Retinal pigment epithelial cell (primary cell): ENCODE measurements at regions not wholly inside any gene's neighbourhood (a gene's known extent, or its start where the extent isn't known, plus 50 kb on each side); places are given as distances from the start of the nearest gene placed in this dataset.

Source experiments
- DNase-seq: peaks from one replicate; pipeline ENCODE4 v3.0.0-alpha.2; 2010; ENCODE audit warnings: low read depth
- H3K4me3 ChIP-seq: 2 replicates; pipeline ENCODE4 v1.5.1; 2011; ENCODE audit warnings: mild to moderate bottlenecking, low read length, control low read depth, moderate library complexity
- TF ChIP-seq, protein P1 (sequence below): conservative IDR thresholded peaks from 2 replicates; pipeline ENCODE4 v1.5.1; 2011; ENCODE audit warnings: low read depth, low read length, control low read depth, inconsistent platforms

GRCh38 chr9:16306586-16306985, 563.9 kb downstream of the BNC2 start:
- TF ChIP-seq, protein P1, sequence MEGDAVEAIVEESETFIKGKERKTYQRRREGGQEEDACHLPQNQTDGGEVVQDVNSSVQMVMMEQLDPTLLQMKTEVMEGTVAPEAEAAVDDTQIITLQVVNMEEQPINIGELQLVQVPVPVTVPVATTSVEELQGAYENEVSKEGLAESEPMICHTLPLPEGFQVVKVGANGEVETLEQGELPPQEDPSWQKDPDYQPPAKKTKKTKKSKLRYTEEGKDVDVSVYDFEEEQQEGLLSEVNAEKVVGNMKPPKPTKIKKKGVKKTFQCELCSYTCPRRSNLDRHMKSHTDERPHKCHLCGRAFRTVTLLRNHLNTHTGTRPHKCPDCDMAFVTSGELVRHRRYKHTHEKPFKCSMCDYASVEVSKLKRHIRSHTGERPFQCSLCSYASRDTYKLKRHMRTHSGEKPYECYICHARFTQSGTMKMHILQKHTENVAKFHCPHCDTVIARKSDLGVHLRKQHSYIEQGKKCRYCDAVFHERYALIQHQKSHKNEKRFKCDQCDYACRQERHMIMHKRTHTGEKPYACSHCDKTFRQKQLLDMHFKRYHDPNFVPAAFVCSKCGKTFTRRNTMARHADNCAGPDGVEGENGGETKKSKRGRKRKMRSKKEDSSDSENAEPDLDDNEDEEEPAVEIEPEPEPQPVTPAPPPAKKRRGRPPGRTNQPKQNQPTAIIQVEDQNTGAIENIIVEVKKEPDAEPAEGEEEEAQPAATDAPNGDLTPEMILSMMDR: no peak
- no peak overlapping the region for H3K4me3 ChIP-seq
- no peak for DNase-seq

DNA sequence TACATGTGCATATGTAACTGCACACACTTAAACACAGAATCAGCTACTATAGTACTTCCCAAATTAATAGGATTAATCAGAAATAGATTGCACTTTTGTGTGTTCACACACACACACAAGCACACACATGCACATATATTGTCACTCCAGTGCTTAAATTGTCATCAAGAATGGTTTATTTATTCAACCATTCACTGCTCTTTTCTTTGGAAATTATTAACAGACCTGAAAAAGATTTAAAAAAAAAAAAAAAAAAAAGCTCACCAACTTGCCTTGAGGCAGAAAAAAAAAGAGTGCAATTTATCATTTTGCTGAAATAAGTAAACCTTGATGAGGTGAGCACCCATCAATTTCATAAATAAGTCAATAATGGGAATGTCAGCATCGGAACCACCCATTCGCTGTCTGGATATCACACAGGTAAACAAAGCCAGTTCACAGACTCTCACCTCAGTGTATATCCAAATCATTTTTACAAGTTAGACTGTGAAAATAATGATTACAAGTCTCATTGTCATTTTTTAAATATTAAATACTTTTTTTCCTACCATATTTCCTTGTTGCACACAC, 562.8 kb downstream of the BNC2 start:
- TF ChIP-seq, protein P1: no peak
- DNase-seq: no peak
- H3K4me3 ChIP-seq: no peak overlapping the region

DNA sequence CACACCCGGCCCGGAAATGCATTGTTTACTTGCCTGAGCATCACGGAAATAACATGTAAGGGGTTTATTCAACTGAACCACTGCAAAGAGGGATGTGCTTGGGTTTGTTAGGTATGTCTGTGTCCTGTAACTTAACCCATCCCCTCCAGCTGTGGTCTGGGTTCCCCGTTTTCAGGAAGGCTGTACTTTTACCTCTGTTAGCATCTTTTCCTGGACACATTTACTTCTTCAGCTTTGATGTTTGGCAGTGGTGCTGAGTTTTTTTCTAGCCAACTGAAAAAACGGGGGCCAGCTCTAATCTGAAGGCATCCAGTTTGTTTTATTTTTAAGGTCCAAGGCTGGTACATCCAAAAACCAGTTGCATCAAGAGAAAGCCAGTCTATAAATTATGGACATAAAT, 561.8 kb downstream of the BNC2 start:
- no peak for DNase-seq
- H3K4me3 ChIP-seq: no peak overlapping the region
- TF ChIP-seq, protein P1: no peak

- TF ChIP-seq, protein P1: no peak
- H3K4me3 ChIP-seq: no peak overlapping the region
- DNase-seq: no peak
Observed at GRCh38 chr9:16309082-16309468, 561.4 kb downstream of the BNC2 start.

GRCh38 chr9:16309469-16310271, 560.8 kb downstream of the BNC2 start:
- TF ChIP-seq, protein P1: no peak

DNA sequence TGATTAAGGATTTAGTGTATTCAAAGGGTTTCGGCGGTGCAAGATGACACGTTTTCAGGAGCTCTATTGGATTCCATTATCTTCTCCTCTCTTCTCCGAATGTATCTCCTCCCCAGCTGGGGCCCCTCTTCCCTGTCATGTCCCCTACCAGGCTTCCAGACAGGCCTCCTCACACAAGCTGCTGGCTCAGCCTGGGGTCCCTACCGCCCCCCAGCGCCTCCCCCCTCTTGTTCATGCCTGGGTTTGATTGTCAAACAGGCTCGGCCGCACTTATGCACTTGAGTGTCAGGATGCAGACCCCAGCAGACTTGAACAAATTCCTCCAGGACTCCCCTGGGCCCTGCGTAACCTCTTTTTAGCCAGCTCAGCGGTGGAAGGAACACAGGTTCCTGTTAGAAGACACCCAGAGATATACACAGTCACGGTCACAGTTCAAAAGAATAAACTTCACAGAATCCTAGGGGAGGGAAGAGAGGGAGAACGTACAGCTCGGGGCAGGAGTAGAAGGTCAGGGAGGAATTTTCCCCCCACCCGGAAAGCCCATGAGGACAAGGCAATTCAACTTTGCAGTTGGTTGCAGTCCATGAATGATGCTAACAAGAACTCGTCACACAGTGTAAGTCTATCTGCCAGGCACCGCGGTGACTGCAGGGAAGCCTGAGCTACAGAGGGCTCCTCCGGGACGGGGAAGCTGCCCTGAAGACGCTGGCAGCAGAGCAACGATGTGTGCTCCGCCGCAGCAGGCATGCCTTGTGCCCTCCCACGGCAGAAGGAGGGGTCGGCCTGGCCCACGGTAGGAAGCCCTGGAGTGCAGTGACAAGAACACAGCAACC, 560.0 kb downstream of the BNC2 start:
- DNase-seq: no peak
- TF ChIP-seq, protein P1: no peak
- no peak overlapping the region for H3K4me3 ChIP-seq

More at GRCh38 chr9:16309469-16310271, 560.8 kb downstream of the BNC2 start:
- H3K4me3 ChIP-seq: no peak overlapping the region
- peak; percentile 56 for DNase-seq
